KMS-11 (cell line): ENCODE measurements at regions not wholly inside any gene's neighbourhood (a gene's known extent, or its start where the extent isn't known, plus 50 kb on each side); places are given as distances from the start of the nearest gene placed in this dataset.

Experiments
- H2AFZ ChIP-seq: fragments of 200-600 bp; sonication (generic); 2 replicates; pipeline ENCODE4 v1.6.1; 2016; ENCODE audit warnings: antibody characterized with exemption, mixed run types, low read depth
- H3K27ac ChIP-seq: fragments of 200-600 bp; sonication (generic); 2 replicates; pipeline ENCODE4 v1.6.1; 2016; ENCODE audit warnings: mild to moderate bottlenecking, mixed run types
- H3K27me3 ChIP-seq: fragments of 200-600 bp; sonication (generic); 2 replicates; pipeline ENCODE4 v1.6.1; 2017; ENCODE audit warnings: mild to moderate bottlenecking, low read depth, mixed run types, moderate library complexity; ENCODE audit not compliant: insufficient read depth
- H3K36me3 ChIP-seq: fragments of 200-600 bp; sonication (generic); 2 replicates; pipeline ENCODE4 v1.6.1; 2017; ENCODE audit warnings: mild to moderate bottlenecking, mixed run types; ENCODE audit not compliant: insufficient read depth
- H3K4me1 ChIP-seq: fragments of 200-600 bp; sonication (generic); 2 replicates; pipeline ENCODE4 v1.6.1; 2016; ENCODE audit warnings: mild to moderate bottlenecking, low read depth, mixed run types; ENCODE audit not compliant: poor library complexity, severe bottlenecking
- H3K4me2 ChIP-seq: fragments of 200-600 bp; sonication (generic); 2 replicates; pipeline ENCODE4 v1.7.0; 2016; ENCODE audit warnings: mild to moderate bottlenecking, mixed run types
- H3K4me3 ChIP-seq: fragments of 200-600 bp; sonication (generic); IDR thresholded peaks from 2 replicates; pipeline ENCODE4 v1.6.1; 2017; ENCODE audit warnings: low read depth, low read length, mixed read lengths; ENCODE audit not compliant: insufficient read depth
- H3K79me2 ChIP-seq: fragments of 200-600 bp; sonication (generic); 2 replicates; pipeline ENCODE4 v1.6.1; 2016; ENCODE audit warnings: low read depth, mixed run types; ENCODE audit not compliant: insufficient read depth
- H3K9ac ChIP-seq: fragments of 200-600 bp; sonication (generic); 2 replicates; pipeline ENCODE4 v1.6.1; 2016; ENCODE audit warnings: mild to moderate bottlenecking, mixed run types
- H4K20me1 ChIP-seq: fragments of 200-600 bp; sonication (generic); 2 replicates; pipeline ENCODE4 v1.6.1; 2016; ENCODE audit warnings: mild to moderate bottlenecking, mixed run types; ENCODE audit not compliant: insufficient read depth
- CTCF ChIP-seq: fragments of 200-600 bp; sonication (generic); conservative IDR thresholded peaks from 2 replicates; pipeline ENCODE4 v1.6.1; 2017; ENCODE audit warnings: low read depth, mild to moderate bottlenecking, antibody characterized with exemption, low read length, moderate library complexity, mixed read lengths

GRCh38 chr16:79543219-79543618 lies 57.3 kb downstream of the MAF start:
- Histone ChIP-seq H3K9ac (no peak overlapping the region), H2AFZ (no peak overlapping the region), H3K36me3 (no peaks in the 10 kb centered on the region), H3K27ac (no peak overlapping the region), H3K4me3 (no peak overlapping the region), H3K4me1 (no peaks in the 10 kb centered on the region), H3K27me3 (no peaks in the 10 kb centered on the region), H3K4me2 (no peak overlapping the region), H3K79me2 (no peaks in the 10 kb centered on the region), H4K20me1 (no peaks in the 10 kb centered on the region)
- TF ChIP-seq CTCF: no peak

GRCh38 chr16:79542237-79542774 lies 58.2 kb downstream of the MAF start:
- H4K20me1 ChIP-seq: no peaks in the 10 kb centered on the region
- H3K9ac ChIP-seq: no peak overlapping the region
- H3K4me3 ChIP-seq: no peak overlapping the region
- H3K27ac ChIP-seq: no peak overlapping the region
- no peaks in the 10 kb centered on the region for H3K36me3 ChIP-seq
- H3K4me2 ChIP-seq: no peak overlapping the region
- TF ChIP-seq CTCF: no peak
- no peaks in the 10 kb centered on the region for H3K27me3 ChIP-seq
- H3K79me2 ChIP-seq: no peaks in the 10 kb centered on the region
- H3K4me1 ChIP-seq: no peaks in the 10 kb centered on the region
- H2AFZ ChIP-seq: no peak overlapping the region

GRCh38 chr16:79540825-79541595 lies 59.5 kb downstream of the MAF start:
- Histone ChIP-seq H3K9ac (no peak overlapping the region), H3K27me3 (no peaks in the 10 kb centered on the region), H3K36me3 (no peaks in the 10 kb centered on the region), H3K4me3 (no peak overlapping the region), H3K4me2 (no peak overlapping the region), H3K27ac (no peak overlapping the region), H2AFZ (no peak overlapping the region), H3K4me1 (no peaks in the 10 kb centered on the region), H3K79me2 (no peaks in the 10 kb centered on the region), H4K20me1 (no peaks in the 10 kb centered on the region)
- TF ChIP-seq CTCF: no peak

- H3K27me3 ChIP-seq: no peaks in the 10 kb centered on the region
- no peak for TF ChIP-seq CTCF
- no peaks in the 10 kb centered on the region for H3K4me1 ChIP-seq
- no peaks in the 10 kb centered on the region for H3K79me2 ChIP-seq
- H3K9ac ChIP-seq: no peak overlapping the region
- no peak overlapping the region for H3K27ac ChIP-seq
- no peaks in the 10 kb centered on the region for H3K36me3 ChIP-seq
- no peak overlapping the region for H2AFZ ChIP-seq
- H4K20me1 ChIP-seq: no peaks in the 10 kb centered on the region
- H3K4me3 ChIP-seq: no peak overlapping the region
- H3K4me2 ChIP-seq: no peak overlapping the region
Measured at GRCh38 chr16:79537584-79537983, 63.0 kb downstream of the MAF start.
